OCI-LY3 (cell line): ENCODE measurements at regions not wholly inside any gene's neighbourhood (a gene's known extent, or its start where the extent isn't known, plus 50 kb on each side); places are given as distances from the start of the nearest gene placed in this dataset.

Source experiments
- H2AFZ ChIP-seq: fragments of 200-600, 300-600 bp; shearing (Covaris generic); 2 replicates; pipeline ENCODE4 v1.6.0; 2014; ENCODE audit warnings: antibody characterized with exemption, low read depth, low read length
- H3K27ac ChIP-seq: fragments of 200-600, 300-600 bp; sonication (generic); 2 replicates; pipeline ENCODE4 v1.5.1; 2014; ENCODE audit warnings: mild to moderate bottlenecking, low read length, moderate library complexity, mixed read lengths
- H3K27me3 ChIP-seq: fragments of 200-600, 300-600 bp; sonication (generic); 2 replicates; pipeline ENCODE4 v1.6.1; 2014; ENCODE audit warnings: low read depth, low read length, mixed read lengths
- H3K36me3 ChIP-seq: fragments of 200-600, 300-600 bp; sonication (generic); replicated peaks from 2 replicates; pipeline ENCODE3; 2014; ENCODE audit warnings: low read depth, low read length, mixed read lengths
- H3K4me1 ChIP-seq: fragments of 300-600, 200-600 bp; sonication (generic); 2 replicates; pipeline ENCODE4 v1.6.1; 2014; ENCODE audit warnings: low read length, mixed read lengths
- H3K4me2 ChIP-seq: fragments of 200-600, 300-600 bp; sonication (generic); 2 replicates; pipeline ENCODE4 v1.6.1; 2014; ENCODE audit warnings: low read length, mixed read lengths
- H3K4me3 ChIP-seq: fragments of 300-600, 200-600 bp; sonication (generic); 2 replicates; pipeline ENCODE4 v1.5.1; 2014; ENCODE audit warnings: antibody characterized with exemption, mild to moderate bottlenecking, low read length, moderate library complexity
- H3K79me2 ChIP-seq: fragments of 300-600, 200-600 bp; shearing (Covaris generic); 2 replicates; pipeline ENCODE4 v1.6.1; 2014; ENCODE audit warnings: mild to moderate bottlenecking, low read length, mixed read lengths
- H3K9ac ChIP-seq: fragments of 300-600, 200-600 bp; shearing (Covaris generic); 2 replicates; pipeline ENCODE4 v1.6.0; 2014; ENCODE audit warnings: mild to moderate bottlenecking, low read length, moderate library complexity
- H3K9me3 ChIP-seq: fragments of 200-600, 300-600 bp; shearing (Covaris generic); 2 replicates; pipeline ENCODE4 v1.6.1; 2014; ENCODE audit warnings: low read length, mixed read lengths; ENCODE audit not compliant: insufficient read depth
- H4K20me1 ChIP-seq: fragments of 200-600, 300-600 bp; sonication (generic); 2 replicates; pipeline ENCODE4 v1.6.1; 2016; ENCODE audit warnings: low read length, mixed read lengths; ENCODE audit not compliant: insufficient read depth
- CTCF ChIP-seq: fragments of 200-600, 300-600 bp; sonication (generic); IDR thresholded peaks from 2 replicates; pipeline ENCODE4 v1.5.1; 2014; ENCODE audit warnings: antibody characterized with exemption, low read length, low read depth
- EZH2phosphoT487 ChIP-seq: fragments of 200-600 bp; shearing (Covaris generic); IDR thresholded peaks from 2 replicates; pipeline ENCODE4 v1.6.1; 2018; ENCODE audit warnings: antibody characterized with exemption, mixed run types, low read depth

- Histone ChIP-seq H3K9ac (no peak overlapping the region), H3K4me2 (no peak overlapping the region), H3K36me3 (no peaks in the 10 kb centered on the region), H2AFZ (no peak overlapping the region), H3K27me3 (peaks cover 3% of the 10 kb centered on the region; the same call in 1 of the 2 replicates), H3K4me3 (no peak overlapping the region), H4K20me1 (no peaks in the 10 kb centered on the region), H3K4me1 (no peaks in the 10 kb centered on the region), H3K79me2 (no peaks in the 10 kb centered on the region), H3K9me3 (no peaks in the 10 kb centered on the region), H3K27ac (no peak overlapping the region)
- TF ChIP-seq CTCF: no peak
- TF ChIP-seq EZH2phosphoT487: no peak
Observed at GRCh38 chr2:105686588-105686987, 58.1 kb upstream of the NCK2 start.

- Histone ChIP-seq H3K27me3 (peaks cover 12% of the 10 kb centered on the region; the same call in 1 of the 2 replicates), H4K20me1 (no peaks in the 10 kb centered on the region), H3K79me2 (no peaks in the 10 kb centered on the region), H3K4me2 (no peak overlapping the region), H3K9me3 (no peaks in the 10 kb centered on the region), H3K36me3 (no peaks in the 10 kb centered on the region), H3K9ac (no peak overlapping the region), H3K27ac (no peak overlapping the region), H2AFZ (no peak overlapping the region), H3K4me3 (no peak overlapping the region), H3K4me1 (no peaks in the 10 kb centered on the region)
- TF ChIP-seq EZH2phosphoT487 (no peak), CTCF (no peak)
Observed at GRCh38 chr2:105683011-105683492, 61.7 kb upstream of the NCK2 start.

GRCh38 chr2:105682401-105682800 lies 62.3 kb upstream of the NCK2 start:
- no peak overlapping the region for H3K4me3 ChIP-seq
- peaks cover 13% of the 10 kb centered on the region; the same call in 1 of the 2 replicates for H3K27me3 ChIP-seq
- no peak overlapping the region for H3K4me2 ChIP-seq
- no peak overlapping the region for H3K9ac ChIP-seq
- H3K4me1 ChIP-seq: no peaks in the 10 kb centered on the region
- H3K9me3 ChIP-seq: no peaks in the 10 kb centered on the region
- no peak overlapping the region for H2AFZ ChIP-seq
- no peaks in the 10 kb centered on the region for H4K20me1 ChIP-seq
- H3K79me2 ChIP-seq: no peaks in the 10 kb centered on the region
- no peak overlapping the region for H3K27ac ChIP-seq
- TF ChIP-seq CTCF (no peak), EZH2phosphoT487 (no peak)
- no peaks in the 10 kb centered on the region for H3K36me3 ChIP-seq

GRCh38 chr2:105681927-105682326 lies 62.8 kb upstream of the NCK2 start:
- Histone ChIP-seq H4K20me1 (no peaks in the 10 kb centered on the region), H3K27me3 (peaks cover 13% of the 10 kb centered on the region; the same call in 1 of the 2 replicates), H3K27ac (no peak overlapping the region), H3K4me2 (no peak overlapping the region), H3K79me2 (no peaks in the 10 kb centered on the region), H2AFZ (no peak overlapping the region), H3K9ac (no peak overlapping the region), H3K9me3 (no peaks in the 10 kb centered on the region), H3K4me1 (no peaks in the 10 kb centered on the region), H3K4me3 (no peak overlapping the region), H3K36me3 (no peaks in the 10 kb centered on the region)
- TF ChIP-seq EZH2phosphoT487 (no peak), CTCF (no peak)
